ENCODE measurements at regions not wholly inside any gene's neighbourhood (a gene's known extent, or its start where the extent isn't known, plus 50 kb on each side); places are given as distances from the start of the nearest gene placed in this dataset.

GRCh38 chr7:46669028-46669427 is 748.0 kb upstream of the IGFBP3 start:
- TF ChIP-seq GATA2 (IDR thresholded peaks at IDR 0.05; ENCODE audit: low read depth, low read length): no peak
- TF ChIP-seq GATA3 (IDR thresholded peaks at IDR 0.05; ENCODE audit: low read depth, low read length): no peak

Measured in SH-SY5Y (cell line).